K562 (cell line): ENCODE measurements at regions not wholly inside any gene's neighbourhood (a gene's known extent, or its start where the extent isn't known, plus 50 kb on each side); places are given as distances from the start of the nearest gene placed in this dataset.

Experiments
- CREB1 ChIP-seq, 2 experiments: sonication (generic) in 1 of 2; formaldehyde crosslinking in 1 of 2; IDR thresholded peaks; 2 replicates each; pipeline versions ENCODE4 v1.6.1 to v1.8.0; 2012 to 2022; ENCODE audit warnings: inconsistent platforms in 1 of 2, mild to moderate bottlenecking in 1 of 2, missing genetic modification reagents in 1 of 2, moderate library complexity in 1 of 2
- CTCF ChIP-seq, 3 experiments: IDR thresholded peaks in 2 of 3; conservative IDR thresholded peaks in 1 of 3; 2 replicates each; pipeline ENCODE4 v1.5.1; 2011 to 2012; ENCODE audit warnings: low read length in 3 of 3, mild to moderate bottlenecking in 3 of 3, control low read depth in 2 of 3, improper control_type of control experiment in 1 of 3, inconsistent platforms in 1 of 3, low read depth in 1 of 3, mixed read lengths in 1 of 3, moderate library complexity in 1 of 3; ENCODE audit not compliant: insufficient read depth in 2 of 3
- FOXK1 ChIP-seq: sonication (generic); formaldehyde crosslinking; IDR thresholded peaks from 2 replicates; pipeline ENCODE4 v1.8.0; 2022; ENCODE audit warnings: missing genetic modification reagents, mild to moderate bottlenecking, borderline replicate concordance
- JUNB ChIP-seq: fragments of 450-650 bp; formaldehyde crosslinking; conservative IDR thresholded peaks from 2 replicates; pipeline ENCODE4 v1.4.0; 2020; ENCODE audit warnings: mild to moderate bottlenecking
- POLR2A ChIP-seq: fragments of 450-650 bp; conservative IDR thresholded peaks from 2 replicates; pipeline ENCODE4 v1.6.1; 2016
- POLR2AphosphoS5 ChIP-seq: IDR thresholded peaks from 2 replicates; pipeline ENCODE4 v1.6.1; 2011; ENCODE audit warnings: mild to moderate bottlenecking, low read depth, low read length, moderate library complexity; ENCODE audit not compliant: control insufficient read depth, insufficient read depth
- SREBF2 ChIP-seq: sonication (generic); formaldehyde crosslinking; IDR thresholded peaks from 2 replicates; pipeline ENCODE4 v1.4.0; 2020; ENCODE audit warnings: mild to moderate bottlenecking, missing genetic modification reagents
- TEAD1 ChIP-seq, 2 experiments: fragments of 450-650 bp in 1 of 2; sonication (generic) in 1 of 2; formaldehyde crosslinking; IDR thresholded peaks; 2 replicates each; pipeline versions ENCODE4 v1.4.0 to v1.8.0; 2020 to 2022; ENCODE audit warnings: mild to moderate bottlenecking in 2 of 2, missing genetic modification reagents in 1 of 2
- XRCC5 ChIP-seq: fragments of 200-400 bp; formaldehyde crosslinking; IDR thresholded peaks from 2 replicates; pipeline ENCODE4 v1.6.1; 2017; ENCODE audit warnings: low read depth, mild to moderate bottlenecking, low read length
- ZFX ChIP-seq: sonication (generic); formaldehyde crosslinking; IDR thresholded peaks from 2 replicates; pipeline ENCODE4 v1.8.0; 2022; ENCODE audit warnings: mild to moderate bottlenecking, missing genetic modification reagents, moderate library complexity
- ZNF140 ChIP-seq: fragments of 250-450 bp; sonication (Bioruptor Pico); IDR thresholded peaks from 2 replicates; pipeline ENCODE4 v1.8.0; 2021; ENCODE audit warnings: moderate library complexity, mild to moderate bottlenecking, inconsistent platforms
- TF ChIP-seq, protein P1 (sequence below), 2 experiments: IDR thresholded peaks; 2 replicates each; pipeline ENCODE4 v1.6.1; 2012; ENCODE audit warnings: improper control_type of control experiment in 2 of 2, low read depth in 2 of 2, low read length in 2 of 2, borderline replicate concordance in 1 of 2
- TF ChIP-seq, protein P2 (sequence below), 2 experiments: fragments of 450-650 bp in 1 of 2; sonication (generic) in 1 of 2; formaldehyde crosslinking in 1 of 2; IDR thresholded peaks in 1 of 2; conservative IDR thresholded peaks in 1 of 2; 2 replicates each; pipeline versions ENCODE4 v1.6.1 to v1.8.1; 2016 to 2023; ENCODE audit warnings: mild to moderate bottlenecking in 2 of 2, moderate library complexity in 2 of 2, inconsistent platforms in 1 of 2, missing genetic modification reagents in 1 of 2
- TF ChIP-seq, protein P3 (sequence below), 2 experiments: fragments of 450-650 bp; conservative IDR thresholded peaks; 2 replicates each; pipeline ENCODE4 v1.6.1; 2017; ENCODE audit warnings: mild to moderate bottlenecking in 2 of 2, moderate library complexity in 2 of 2

DNA sequence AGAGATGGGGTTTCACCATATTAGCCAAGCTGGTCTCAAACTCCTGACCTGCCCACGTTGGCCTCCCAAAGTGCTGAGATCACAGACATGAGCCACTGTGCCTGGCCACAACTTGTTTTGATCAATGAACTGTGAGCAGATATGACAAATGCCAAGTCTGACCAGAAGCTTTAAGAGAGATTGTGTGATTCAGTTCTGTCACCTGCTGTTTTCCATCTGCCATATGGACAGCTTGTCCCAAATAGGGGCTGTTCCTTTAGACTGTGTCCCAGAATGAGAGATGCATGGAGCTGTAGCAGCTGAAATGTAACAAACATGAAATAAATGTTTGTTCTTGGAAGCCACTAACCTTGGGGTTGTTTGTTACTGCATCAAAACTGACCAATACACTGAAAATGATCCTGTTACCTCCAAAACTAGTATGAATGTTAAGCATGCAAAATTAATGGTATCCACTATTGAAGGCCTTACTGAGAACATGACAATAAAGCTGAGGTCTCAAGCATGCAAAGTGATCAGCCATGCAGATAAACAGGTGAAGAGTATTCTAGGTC, 65.9 kb upstream of the MED13L start:
- no peak for TF ChIP-seq XRCC5
- no peak for TF ChIP-seq ZNF140 (CRISPR knock-in tag)
- no peak for TF ChIP-seq JUNB (CRISPR knock-in tag)
- no peak for TF ChIP-seq TEAD1 (CRISPR knock-in tag; IDR thresholded peaks at IDR 0.05)
- no peak for TF ChIP-seq POLR2A
- TF ChIP-seq, protein P1, sequence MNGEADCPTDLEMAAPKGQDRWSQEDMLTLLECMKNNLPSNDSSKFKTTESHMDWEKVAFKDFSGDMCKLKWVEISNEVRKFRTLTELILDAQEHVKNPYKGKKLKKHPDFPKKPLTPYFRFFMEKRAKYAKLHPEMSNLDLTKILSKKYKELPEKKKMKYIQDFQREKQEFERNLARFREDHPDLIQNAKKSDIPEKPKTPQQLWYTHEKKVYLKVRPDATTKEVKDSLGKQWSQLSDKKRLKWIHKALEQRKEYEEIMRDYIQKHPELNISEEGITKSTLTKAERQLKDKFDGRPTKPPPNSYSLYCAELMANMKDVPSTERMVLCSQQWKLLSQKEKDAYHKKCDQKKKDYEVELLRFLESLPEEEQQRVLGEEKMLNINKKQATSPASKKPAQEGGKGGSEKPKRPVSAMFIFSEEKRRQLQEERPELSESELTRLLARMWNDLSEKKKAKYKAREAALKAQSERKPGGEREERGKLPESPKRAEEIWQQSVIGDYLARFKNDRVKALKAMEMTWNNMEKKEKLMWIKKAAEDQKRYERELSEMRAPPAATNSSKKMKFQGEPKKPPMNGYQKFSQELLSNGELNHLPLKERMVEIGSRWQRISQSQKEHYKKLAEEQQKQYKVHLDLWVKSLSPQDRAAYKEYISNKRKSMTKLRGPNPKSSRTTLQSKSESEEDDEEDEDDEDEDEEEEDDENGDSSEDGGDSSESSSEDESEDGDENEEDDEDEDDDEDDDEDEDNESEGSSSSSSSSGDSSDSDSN (IDR thresholded peaks at IDR 0.05; ENCODE audit: borderline replicate concordance in 1 of 2, low read depth in 2 of 2, low read length in 2 of 2): no peak
- no peak for TF ChIP-seq SREBF2 (CRISPR knock-in tag)
- no peak for TF ChIP-seq CREB1 (IDR thresholded peaks at IDR 0.05)
- no peak for TF ChIP-seq CREB1 (CRISPR knock-in tag; IDR thresholded peaks at IDR 0.05)
- no peak for TF ChIP-seq CTCF (IDR thresholded peaks at IDR 0.05 in 2 of 3, conservative IDR thresholded peaks at IDR 0.05 in 1 of 3; ENCODE audit: insufficient read depth in 2 of 3, low read depth in 1 of 3, low read length in 3 of 3)
- TF ChIP-seq, protein P2, sequence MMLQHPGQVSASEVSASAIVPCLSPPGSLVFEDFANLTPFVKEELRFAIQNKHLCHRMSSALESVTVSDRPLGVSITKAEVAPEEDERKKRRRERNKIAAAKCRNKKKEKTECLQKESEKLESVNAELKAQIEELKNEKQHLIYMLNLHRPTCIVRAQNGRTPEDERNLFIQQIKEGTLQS (IDR thresholded peaks at IDR 0.05): no peak
- TF ChIP-seq, protein P2 (CRISPR knock-in tag; conservative IDR thresholded peaks at IDR 0.05): no peak
- TF ChIP-seq, protein P3, sequence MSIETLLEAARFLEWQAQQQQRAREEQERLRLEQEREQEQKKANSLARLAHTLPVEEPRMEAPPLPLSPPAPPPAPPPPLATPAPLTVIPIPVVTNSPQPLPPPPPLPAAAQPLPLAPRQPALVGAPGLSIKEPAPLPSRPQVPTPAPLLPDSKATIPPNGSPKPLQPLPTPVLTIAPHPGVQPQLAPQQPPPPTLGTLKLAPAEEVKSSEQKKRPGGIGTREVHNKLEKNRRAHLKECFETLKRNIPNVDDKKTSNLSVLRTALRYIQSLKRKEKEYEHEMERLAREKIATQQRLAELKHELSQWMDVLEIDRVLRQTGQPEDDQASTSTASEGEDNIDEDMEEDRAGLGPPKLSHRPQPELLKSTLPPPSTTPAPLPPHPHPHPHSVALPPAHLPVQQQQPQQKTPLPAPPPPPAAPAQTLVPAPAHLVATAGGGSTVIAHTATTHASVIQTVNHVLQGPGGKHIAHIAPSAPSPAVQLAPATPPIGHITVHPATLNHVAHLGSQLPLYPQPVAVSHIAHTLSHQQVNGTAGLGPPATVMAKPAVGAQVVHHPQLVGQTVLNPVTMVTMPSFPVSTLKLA (conservative IDR thresholded peaks at IDR 0.05): no peak
- TF ChIP-seq POLR2AphosphoS5: no peak
- no peak for TF ChIP-seq FOXK1 (CRISPR knock-in tag)
- no peak for TF ChIP-seq ZFX (CRISPR knock-in tag)
